ENCODE measurements at regions not wholly inside any gene's neighbourhood (a gene's known extent, or its start where the extent isn't known, plus 50 kb on each side); places are given as distances from the start of the nearest gene placed in this dataset.
A peak's percentile ranks its signal among the peaks of the same experiment; 100 is the strongest.

GRCh38 chr1:17904290-17904689 is 149.2 kb downstream of the ACTL8 start:
- no peak for DNase-seq

GRCh38 chr1:17907999-17908398 is 152.9 kb downstream of the ACTL8 start:
- DNase-seq: no peak

- no peak for DNase-seq
Observed at GRCh38 chr1:17908945-17909344, 153.8 kb downstream of the ACTL8 start.

GRCh38 chr1:17909634-17910033 is 154.5 kb downstream of the ACTL8 start:
- no peak for DNase-seq

GRCh38 chr1:17911791-17912190 is 156.7 kb downstream of the ACTL8 start:
- DNase-seq: no peak

GRCh38 chr1:17912491-17912890 is 157.4 kb downstream of the ACTL8 start:
- DNase-seq: no peak

GRCh38 chr1:17913326-17914115 is 158.4 kb downstream of the ACTL8 start:
- DNase-seq: no peak

GRCh38 chr1:17914131-17914530 is 159.0 kb downstream of the ACTL8 start:
- DNase-seq: no peak

- no peak for DNase-seq
Observed at GRCh38 chr1:17914987-17915386, 159.9 kb downstream of the ACTL8 start.

- no peak for DNase-seq
Observed at GRCh38 chr1:17915511-17916197, 160.5 kb downstream of the ACTL8 start.

GRCh38 chr1:17916702-17917101 is 161.6 kb downstream of the ACTL8 start:
- DNase-seq: no peak

GRCh38 chr1:17919525-17920439 is 164.6 kb downstream of the ACTL8 start:
- peak; percentile 54 for DNase-seq

- DNase-seq: no peak
Observed at GRCh38 chr1:17920881-17921640, 165.9 kb downstream of the ACTL8 start.

- peak; percentile 12 for DNase-seq
Observed at GRCh38 chr1:17922833-17923232, 167.7 kb downstream of the ACTL8 start.

GRCh38 chr1:17923666-17924065 is 168.5 kb downstream of the ACTL8 start:
- no peak for DNase-seq

GRCh38 chr1:17924578-17924977 is 169.4 kb downstream of the ACTL8 start:
- DNase-seq: no peak

- DNase-seq: no peak
Observed at GRCh38 chr1:17925290-17926237, 170.4 kb downstream of the ACTL8 start.

- no peak for DNase-seq
Observed at GRCh38 chr1:17926906-17927305, 171.8 kb downstream of the ACTL8 start.

- no peak for DNase-seq
Observed at GRCh38 chr1:17927952-17928351, 172.8 kb downstream of the ACTL8 start.

- DNase-seq: no peak
Observed at GRCh38 chr1:17929224-17929623, 174.1 kb downstream of the ACTL8 start.
